HG03378 (cell line): ENCODE measurements at regions not wholly inside any gene's neighbourhood (a gene's known extent, or its start where the extent isn't known, plus 50 kb on each side); places are given as distances from the start of the nearest gene placed in this dataset.

ENCODE experiments used
- ATAC-seq: cut with Tn5 transposase; IDR thresholded peaks from one replicate; pipeline ENCODE4 v1.9.1; 2021; ENCODE audit warnings: mild to moderate bottlenecking, moderate library complexity; ENCODE audit not compliant: unreplicated experiment

DNA sequence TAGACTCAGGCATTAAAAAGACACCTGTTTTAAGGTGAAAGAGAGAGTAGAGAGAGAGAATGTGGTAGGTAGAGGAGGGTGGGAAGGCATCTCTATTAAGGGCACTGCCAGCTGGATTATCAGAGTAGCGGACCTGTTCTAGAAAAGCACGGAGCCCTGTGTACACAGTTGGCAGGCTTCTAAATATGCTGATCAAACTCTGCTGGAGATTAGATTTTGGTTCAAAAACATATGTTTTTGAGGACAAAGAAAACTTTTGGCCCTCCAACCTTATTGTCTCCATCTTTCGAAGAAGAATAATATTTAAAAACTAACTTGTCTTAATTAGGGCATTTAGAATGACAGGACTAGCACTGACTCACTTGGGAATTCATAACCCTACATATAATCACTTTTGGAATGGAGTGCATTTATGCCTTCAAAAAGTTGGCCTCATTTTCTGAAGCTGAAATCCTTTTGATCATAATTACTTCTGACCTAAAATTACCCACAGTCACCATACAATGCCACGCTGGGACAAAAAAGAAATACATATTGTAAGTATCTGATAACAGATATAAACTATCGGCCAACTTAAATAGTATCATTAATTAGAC lies 254.6 kb downstream of the MEIS1 start:
- ATAC-seq = no peak

DNA sequence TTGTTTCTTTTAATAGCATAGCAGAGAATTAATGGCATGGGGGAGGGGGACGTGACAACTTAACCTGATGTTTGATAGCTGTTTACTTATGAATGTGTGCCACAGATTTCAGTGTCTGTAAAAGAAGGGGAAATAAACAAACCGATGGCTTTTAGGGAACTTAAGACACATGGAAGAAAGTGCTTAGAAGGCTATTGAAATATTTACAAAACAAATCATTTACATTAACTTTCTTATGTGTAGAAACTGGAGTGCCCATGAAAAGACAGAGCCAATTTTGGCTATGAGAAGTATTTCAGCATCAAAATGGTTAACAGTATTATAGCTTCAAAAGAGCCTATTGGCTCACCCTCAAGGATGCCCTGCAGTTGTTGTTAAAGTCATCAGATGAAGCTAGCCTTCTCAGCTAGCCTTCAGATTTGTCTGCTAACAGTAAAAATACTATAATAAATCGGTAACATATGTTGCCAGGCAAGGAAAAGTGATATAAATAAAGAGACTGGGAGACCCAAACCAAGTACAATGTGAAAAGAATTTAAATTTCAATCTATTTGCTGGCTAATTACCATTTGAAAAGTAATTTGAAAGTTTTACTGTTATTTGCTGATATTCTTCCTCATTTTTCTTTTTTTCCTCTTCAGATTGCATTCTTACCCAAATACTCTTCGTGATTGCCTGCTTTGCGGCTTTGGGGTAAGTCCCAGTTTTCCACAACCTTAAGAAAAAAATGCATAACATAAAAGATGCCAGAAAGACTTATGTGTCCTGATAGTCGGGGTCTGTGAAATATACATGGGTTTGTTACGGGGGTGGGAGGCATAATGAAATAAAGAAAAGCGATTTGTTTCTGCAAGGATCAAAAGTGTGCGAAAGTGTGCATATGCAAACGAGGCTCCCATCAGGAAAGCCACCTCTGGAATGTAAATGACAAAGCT lies 256.4 kb downstream of the MEIS1 start:
- ATAC-seq = no peak

DNA sequence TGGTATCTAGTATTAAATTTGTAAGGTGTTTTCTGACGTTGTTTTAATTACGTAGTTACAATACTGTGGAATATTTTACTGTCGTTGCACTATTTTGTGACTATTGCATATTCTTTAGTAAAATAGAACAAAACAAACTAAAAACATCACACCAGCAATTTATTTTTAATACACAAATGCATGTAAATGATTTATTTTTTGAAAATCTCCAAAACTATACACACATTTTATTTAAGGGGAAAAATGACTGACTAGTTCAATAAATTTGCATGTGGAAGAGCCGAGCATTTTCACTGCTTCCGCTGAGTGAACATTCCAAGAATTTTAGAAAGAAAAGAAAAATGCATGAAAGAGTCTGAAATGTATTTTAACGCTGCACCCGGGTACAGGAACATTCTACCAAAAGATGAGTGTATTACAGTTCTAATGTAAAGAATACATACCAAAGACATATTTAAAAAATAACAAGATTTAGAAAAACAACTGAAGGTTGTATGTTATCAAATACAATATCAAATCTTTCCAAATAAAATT lies 257.7 kb downstream of the MEIS1 start:
- no peak for ATAC-seq

DNA sequence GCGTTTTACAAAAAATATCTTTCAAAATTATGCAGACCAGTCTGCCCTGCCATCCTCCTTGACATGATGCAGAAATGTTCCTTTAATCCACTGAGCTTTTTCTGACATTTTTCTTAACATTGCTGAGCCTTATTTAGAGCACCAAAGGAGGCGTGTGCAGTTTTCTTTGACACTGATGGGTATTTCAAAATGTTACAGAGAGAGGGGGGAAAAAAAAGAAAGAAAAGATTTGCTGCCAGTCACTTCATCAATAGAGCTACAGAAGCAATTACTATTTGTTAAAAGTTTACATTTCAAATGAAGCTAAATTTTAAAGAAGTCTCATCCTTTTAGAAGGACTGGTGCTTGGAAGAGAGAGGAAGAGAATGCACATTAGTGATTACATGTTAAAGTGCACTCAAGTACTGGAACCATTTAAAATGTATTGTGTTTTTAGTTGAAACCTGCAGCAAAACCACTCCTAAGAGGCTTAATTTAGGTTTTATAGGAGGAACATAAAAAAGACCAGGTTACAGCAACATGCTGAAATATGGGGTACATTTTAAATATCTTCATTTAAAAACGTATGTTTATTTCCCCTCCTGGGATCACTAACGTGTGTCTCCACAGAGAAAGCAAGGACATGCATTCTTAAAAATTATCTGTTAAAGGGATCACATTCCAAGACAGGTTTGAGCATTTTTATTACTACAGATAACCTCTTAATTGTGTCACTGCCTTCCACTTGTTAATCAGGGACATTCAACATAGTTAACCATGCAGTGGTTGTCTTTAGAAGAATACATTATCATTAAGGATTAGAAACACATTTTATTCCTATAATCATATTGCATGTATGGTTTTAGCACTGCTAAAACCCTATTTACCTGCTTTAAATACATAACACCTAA lies 258.4 kb downstream of the MEIS1 start:
- no peak for ATAC-seq

DNA sequence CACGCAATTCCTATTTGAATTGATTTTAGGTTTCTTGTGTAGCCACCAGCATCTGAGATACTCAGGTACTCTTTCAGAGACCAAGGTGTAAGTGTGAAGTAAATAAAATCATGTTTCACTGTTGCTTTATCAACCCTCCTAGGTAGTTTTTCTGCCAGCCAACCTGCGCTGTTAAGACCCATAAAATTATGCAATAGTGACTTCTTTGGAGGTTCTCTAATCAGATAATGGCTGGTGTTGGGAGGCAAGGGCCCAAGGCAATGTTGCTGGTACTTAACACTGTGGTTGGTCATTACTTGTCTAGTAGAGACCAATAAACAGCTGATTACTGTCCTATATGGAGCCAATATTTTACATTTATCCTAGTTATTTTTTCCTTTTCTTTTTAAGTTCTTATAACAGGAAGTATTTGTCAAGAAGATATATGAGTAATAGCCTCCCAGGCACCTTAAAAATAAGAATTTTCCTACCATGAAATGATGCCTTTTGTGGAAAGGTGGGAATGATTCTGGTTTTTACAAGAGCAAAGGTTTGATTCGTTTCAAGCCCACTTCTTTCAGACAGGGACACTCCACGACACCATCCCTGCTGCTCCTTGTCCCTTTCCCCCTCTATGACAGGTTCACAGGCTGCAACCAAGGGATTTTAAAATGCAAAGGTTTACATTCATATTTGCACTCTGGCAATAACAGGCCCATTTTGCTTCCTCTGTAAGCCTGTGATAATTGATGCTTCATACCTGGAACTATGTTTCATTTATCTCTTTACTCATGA lies 259.3 kb downstream of the MEIS1 start:
- ATAC-seq = no peak

DNA sequence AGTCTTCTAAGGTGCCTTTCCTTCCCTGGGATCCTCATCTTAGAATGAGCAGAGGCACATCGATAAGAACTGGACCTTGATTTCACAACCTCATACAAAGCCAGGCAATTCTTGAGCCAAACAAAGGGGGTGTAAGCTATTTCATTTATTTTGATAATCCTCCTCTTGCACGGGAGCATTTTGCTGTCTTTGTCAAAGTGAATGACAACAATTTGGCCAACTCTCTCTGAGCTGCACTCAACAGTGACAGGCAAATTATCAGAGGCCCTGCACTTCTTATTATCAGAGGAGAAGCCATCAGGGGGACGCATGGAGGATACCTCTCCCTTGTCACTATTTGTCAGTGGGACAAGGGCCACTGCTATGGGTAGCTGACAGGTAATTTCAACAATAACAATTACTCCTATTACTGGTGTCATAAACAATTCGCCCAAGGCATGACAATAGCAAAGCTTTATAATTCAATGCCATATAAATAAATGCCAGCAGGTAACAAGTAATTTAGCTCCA lies 260.4 kb downstream of the MEIS1 start:
- no peak for ATAC-seq

DNA sequence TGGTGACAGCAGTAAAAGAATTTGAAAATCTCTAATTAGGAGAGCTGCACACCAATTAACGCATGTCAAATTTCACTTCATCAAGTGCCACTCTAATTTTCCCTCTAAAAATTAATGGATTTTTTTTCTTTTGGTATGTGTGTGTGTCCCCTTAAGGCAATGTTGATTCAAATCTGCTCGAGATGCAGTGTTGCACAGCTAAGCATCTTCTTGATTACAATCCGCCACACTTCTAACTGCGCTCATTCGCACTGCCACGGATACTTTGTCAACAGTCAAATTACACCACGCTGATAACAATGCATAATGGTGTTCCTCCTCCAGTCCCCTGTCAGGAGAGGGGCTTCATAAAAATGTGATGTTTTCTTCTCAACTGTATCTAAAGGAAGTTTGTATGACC lies 261.4 kb downstream of the MEIS1 start:
- no peak for ATAC-seq

DNA sequence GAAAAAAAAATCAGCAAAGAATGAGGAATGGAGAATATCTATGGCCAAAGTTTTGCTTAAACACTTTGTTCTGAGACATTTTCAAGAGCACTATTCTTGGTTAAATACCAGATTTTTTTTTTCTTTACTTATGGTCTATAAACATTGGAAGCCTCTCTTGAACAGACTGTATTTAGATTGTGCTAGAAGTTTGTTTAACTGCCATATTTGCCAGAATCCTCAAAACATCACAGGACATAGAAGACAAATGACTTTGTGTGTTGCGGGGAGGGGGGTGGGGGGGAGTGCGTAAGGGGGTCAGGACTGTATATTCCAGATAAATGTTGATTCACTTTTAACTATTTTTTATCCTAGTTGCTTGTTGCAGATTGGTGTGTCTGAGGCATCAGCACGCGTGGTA lies 262.0 kb downstream of the MEIS1 start:
- no peak for ATAC-seq

DNA sequence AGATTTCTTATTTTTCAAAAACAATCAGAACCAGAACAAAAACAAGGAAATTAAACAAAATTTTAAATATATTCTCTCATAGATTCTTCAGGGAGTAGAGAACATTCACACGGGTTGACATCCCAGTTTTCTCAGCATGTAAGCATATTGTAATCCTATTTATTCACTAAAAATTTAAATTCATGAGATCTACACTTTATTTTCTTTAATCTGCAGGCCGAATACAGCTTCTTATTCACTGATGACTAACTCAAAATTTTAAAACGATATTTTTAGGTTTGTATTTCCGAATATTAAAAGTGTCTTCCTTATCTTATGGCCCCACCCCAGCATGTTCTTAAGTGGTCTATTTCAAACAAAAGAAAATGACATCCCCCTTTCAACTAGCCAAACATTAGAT lies 262.4 kb downstream of the MEIS1 start:
- no peak for ATAC-seq

DNA sequence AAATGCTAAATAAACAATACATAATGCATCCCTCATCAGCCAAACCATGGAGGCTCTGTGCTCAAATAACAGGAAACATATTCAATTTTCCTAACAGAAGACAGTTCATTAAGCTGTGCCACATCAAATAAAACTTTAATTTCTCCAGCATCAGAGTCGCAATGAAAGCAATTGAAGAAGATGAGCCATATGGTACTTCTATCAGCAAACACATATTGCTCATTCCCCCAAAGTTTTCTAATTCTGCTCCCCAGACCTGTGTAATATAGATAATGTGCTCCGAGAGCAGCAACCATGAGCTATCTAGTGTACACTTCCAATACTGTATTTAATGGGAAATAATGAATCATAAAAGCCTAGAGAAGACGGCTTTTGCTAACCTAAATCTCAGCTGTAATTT lies 263.2 kb downstream of the MEIS1 start:
- no peak for ATAC-seq

DNA sequence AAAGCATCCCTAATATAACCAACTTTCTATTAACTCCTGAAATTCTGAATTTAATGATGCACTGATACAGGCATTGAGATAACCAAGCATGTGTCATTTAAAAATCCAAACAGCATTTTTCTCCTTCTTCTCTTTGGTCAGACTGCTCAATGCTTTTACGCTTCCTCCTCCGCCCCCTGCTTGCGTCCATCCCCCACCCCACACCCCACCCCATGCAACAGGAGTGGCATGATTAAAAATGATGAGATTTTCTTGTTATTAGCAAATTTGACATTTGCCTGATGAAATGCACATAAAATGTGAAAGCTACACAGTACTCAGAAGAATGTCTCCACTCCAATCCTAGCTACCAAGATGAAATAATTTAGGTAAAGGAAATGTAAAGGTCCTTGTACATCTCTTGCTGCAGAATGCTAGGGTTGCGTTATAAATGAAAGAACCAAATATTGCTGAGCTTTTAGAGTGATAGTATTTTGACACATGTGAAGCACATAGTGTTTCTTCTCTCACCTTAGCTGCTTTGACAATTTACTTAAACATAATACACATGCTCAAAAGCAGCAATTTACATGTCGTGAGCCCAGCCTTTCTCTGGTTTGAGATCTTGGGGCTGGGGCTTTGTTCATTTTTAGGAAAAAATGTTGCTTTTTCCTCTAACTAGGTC lies 263.8 kb downstream of the MEIS1 start:
- ATAC-seq = no peak

DNA sequence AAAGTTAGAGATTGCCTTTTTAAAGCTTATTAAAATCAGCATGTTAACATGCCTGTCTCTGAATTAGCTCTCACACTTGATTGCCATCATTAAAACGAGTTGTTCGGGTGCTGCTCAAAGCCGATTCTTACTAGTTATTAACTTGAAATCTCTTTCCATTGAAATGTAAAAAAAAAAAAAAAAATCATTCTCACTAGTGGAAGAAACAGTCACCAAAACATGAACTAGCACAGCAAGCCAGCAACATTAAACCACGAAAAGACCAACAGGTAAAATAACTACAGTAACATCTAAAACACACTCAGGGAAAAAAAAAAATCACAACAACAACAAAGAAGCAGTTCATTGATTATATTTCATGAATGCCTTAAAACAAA lies 264.5 kb downstream of the MEIS1 start:
- ATAC-seq = no peak

DNA sequence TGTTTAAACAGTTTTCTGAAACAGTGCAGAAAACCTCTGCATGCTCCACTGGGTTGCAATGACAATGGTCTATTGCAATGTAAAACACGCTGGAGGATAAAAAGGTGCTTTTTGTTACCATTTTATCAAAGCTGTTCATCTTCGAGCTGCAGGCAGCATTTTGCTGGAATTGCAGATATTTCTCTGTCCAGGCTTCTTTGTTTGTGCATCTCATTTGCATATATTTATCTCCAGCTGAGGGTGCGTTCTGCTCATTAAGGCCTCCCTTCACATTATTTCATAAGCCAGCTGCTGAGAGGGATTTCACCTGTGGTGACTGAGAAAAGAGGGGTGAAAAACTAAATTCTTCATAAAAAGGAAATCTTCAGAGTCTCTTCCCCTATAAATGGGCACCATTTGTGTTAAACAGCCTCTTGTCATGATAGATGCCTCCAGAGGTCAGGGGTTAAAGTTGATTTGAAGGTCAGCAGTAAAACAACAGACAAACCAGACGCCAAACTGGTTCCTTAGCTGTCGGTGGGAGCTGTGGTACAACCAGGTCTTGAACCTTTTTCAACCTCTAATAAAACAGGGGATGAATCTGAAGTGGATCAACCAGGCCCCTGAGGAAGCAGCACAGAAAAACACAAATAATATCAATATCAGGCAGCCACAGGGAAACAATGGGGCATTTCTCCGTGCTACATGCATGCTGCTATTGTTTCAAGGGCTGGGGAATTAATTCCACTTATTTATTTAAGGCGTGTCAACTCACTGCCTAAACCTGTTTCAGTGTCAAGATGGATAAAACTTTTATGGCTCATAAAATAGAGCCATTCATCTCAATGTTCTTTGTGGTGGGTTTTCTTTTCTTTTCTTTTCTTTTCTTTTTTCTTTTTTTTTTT lies 265.1 kb downstream of the MEIS1 start:
- ATAC-seq = no peak

DNA sequence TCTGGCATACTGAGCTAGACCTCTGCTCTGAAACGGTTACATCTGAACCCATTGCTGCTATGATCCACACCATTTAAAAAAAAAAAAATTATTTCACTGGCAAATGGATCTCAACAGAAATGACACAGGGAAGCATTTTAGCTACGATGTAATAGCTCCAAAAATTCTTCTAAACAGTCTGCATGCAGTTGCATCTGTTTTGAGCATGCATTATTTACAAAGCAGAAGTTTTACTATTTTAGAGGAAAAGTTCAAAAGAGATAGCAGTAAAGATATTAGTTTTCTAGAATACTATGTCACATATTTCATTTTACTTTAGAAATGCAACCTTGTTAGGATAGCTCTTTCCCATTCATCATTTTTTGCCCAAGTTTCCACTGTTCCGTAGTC lies 265.7 kb downstream of the MEIS1 start:
- no peak for ATAC-seq

DNA sequence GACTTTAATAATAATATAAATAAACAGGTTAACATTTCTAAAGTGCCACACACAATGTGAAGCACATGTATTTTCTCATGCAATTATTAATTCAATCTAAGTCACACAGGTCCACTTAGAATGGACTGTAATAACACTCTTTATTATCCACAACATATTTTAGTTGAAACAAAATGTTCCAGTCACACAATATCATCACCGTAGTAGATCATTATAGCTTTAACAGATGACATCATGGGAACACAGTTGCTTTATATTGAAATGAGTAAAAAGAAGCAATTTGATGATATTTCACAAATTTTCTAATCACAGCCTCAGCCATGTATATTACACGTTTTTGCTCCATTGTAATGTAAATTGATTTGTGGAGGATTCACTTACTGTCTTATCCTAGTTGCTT lies 266.3 kb downstream of the MEIS1 start:
- ATAC-seq = no peak

DNA sequence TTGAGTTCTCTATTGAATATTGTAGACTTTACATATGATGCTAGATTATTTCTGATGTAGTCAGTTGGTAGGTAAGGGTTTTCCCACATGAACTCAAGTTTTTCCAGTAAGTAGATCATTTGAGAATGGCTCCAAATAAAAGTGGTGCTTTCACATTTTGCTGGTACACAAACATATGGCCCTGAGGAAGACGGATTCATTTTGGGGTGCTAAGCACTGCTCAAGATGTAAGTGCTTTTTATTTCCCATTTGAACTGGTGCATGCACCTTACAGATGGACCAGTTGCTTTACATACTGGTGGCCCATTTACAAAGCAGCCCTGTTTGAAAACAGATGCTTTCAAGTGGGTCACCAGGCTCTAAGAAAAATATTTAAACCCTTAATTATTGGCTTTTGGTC lies 266.7 kb downstream of the MEIS1 start:
- no peak for ATAC-seq

DNA sequence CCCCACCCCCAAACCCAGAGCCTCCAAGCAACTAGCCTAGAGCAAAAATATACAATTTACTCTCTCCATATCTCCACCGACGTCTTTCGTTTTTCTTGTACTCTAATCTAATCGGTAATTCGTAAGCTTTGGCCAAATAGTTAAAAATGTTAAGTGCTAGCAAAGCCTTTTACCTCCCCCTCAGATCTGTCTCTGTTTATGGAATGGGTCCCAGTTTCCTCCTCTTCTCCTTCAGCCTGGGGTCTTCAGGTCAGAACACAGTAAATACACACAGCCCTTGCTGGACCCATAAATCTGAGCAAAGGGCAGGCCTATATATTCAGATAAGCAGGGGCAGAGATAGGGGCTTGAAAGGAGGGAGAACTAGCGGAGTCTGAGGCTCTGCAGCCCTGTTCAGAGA lies 267.4 kb downstream of the MEIS1 start:
- ATAC-seq = no peak

DNA sequence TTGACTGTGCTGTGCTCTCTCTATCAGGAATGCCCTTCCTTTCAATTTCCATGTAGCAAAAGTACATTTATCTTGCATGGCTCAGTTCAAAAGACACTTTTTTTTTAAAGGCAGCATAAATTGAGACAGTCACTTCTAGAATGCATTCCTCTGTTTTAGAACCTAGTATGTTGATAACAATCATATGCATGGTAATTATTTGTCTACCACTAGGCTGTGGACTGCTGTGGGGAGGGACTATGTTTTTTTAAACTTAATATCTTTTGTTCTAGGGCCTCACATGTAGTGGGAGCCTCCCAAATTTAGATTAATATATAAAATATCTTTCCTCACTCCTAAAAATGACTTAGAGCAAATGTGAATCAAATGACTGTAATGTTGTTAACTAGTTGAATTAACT lies 269.9 kb downstream of the MEIS1 start:
- no peak for ATAC-seq

DNA sequence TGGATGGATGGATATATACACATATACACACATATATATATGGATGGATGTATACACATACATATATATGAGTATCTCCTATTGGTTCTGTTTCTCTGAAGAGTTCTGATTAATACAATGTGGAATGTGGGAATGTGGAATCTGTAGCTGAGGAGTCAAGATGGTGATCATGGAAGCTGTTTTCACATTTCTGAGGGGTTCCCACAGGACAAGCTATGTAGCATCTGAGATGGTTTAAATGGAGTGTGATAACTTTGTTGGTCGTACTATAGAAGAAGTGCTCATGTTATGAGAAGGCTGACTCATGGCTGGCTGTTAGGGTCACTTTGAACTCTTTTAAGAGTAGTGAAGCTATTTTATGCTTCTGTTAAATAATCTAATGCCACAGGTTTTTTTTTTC lies 279.7 kb downstream of the MEIS1 start:
- no peak for ATAC-seq
